DLD1 (cell line): ENCODE measurements at regions not wholly inside any gene's neighbourhood (a gene's known extent, or its start where the extent isn't known, plus 50 kb on each side); places are given as distances from the start of the nearest gene placed in this dataset.

Source experiments
- in situ Hi-C: cut with HindIII; loops from 2 replicates; pipeline ENCODE4 v1.10.0; 2017; ENCODE audit warnings: low sequenced_read_pairs

- in situ Hi-C loops: no loop called here
Measured at GRCh38 chr7:41834805-41835694, 132.2 kb upstream of the INHBA start.

GRCh38 chr7:41832941-41833340, 130.1 kb upstream of the INHBA start:
- in situ Hi-C loops: no loop called here

GRCh38 chr7:41830271-41830670, 127.4 kb upstream of the INHBA start:
- in situ Hi-C loops: no loop called here

- in situ Hi-C loops: loop anchor here (5.0 kb wide), 1 partner anchor 82 kb away; no protein-coding TSS in a partner anchor
Measured at GRCh38 chr7:41828911-41829310, 126.0 kb upstream of the INHBA start.

DNA sequence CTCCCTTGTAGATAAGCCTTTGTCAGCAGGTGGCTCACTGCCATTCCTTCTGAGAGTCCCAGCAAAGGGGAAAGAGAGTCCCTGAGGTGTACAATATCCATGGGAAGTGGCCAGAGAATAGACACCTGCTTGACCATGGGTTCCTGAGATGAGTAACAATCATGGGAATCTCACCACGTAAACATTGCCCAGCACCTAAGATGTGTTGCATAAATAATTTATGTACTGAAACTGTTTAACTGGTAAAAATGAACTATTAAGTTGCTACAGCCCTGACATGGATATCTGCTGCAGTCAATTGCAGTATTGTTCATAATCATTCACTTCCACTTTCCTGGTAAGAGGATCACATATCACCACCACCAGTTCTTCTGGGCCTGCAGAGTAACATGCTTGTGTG, 123.8 kb upstream of the INHBA start:
- in situ Hi-C loops: loop anchor here (5.0 kb wide), 1 partner anchor 79 kb away; no protein-coding TSS in a partner anchor

- in situ Hi-C loops: loop anchor here (5.0 kb wide), 1 partner anchor 79 kb away; no protein-coding TSS in a partner anchor
Measured at GRCh38 chr7:41825927-41826480, 123.1 kb upstream of the INHBA start.

DNA sequence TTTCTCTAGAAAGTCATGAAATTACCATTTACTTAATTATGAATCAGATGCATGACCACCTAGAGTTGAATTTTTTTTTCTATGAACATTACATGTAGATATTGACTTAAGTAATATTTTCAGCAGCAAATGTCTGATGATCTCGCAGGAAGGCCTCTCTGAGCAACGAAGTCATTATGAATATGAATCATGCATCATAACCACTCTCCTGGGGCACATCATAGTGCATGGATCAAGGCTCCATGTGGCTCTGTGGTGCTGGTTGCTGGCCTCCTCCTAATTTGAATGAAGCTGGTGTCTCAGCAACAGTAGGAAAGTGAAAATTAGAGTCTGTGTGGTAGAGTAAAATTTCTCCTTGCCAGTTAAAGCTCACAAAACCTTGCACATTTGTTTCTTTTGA, 121.4 kb upstream of the INHBA start:
- in situ Hi-C loops: no loop called here

- in situ Hi-C loops: no loop called here
Measured at GRCh38 chr7:41822259-41822817, 119.4 kb upstream of the INHBA start.

GRCh38 chr7:41821521-41822213, 118.8 kb upstream of the INHBA start:
- in situ Hi-C loops: no loop called here

DNA sequence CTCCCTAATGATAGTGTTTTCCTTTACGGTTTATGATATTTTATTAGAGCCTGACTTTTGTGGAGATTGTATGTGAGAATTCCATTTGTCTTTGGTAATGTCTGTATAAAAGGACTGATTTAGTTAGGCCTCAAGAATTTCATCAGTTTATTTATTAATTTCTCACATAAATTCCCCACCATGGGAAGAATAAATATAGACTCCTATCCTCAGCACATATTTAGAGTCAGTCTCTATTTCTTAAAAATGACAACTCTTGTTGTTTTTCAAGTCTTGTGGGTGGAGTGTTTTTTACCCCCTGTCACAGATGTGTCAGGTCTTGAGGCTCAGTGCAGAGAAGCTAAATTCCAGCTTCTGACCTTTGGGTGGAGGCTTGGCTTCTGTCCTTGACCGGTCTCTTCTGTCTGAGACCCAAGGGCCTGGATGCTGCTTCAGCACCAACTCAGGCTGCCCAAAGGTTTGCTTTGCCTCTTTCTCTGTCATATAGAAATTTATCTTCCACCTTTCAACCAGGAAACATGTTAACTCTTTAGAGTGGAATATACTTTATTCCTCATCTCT, 117.3 kb upstream of the INHBA start:
- in situ Hi-C loops: no loop called here

- in situ Hi-C loops: no loop called here
Measured at GRCh38 chr7:41819645-41820044, 116.8 kb upstream of the INHBA start.

DNA sequence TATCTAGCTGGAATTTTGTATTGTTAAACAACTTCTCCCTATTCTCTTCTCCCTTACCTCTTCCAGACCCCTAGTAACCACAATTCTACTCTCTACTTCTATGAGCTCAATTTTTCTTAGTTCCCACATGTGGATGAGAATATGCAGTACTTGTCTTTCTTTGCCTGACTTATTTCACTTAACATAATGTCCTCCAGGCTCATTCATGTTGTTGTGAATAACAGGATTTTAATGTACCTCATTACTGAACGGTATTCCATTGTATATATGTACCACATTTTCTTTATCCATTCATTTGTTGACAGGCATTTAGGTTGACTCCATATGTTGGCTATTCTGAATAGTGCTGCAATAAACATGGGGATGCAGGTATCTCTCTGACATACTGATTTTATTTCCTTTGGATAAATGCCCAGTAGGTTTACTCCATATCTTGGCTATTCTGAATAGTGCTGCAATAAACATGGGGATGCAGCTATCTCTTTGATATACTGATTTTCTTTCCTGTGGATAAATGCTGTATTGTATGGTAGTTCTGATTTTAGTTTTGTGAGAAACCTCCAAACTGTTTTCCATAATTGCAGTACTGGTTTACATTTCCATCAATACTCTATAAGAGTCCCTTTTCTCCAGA, 116.0 kb upstream of the INHBA start:
- in situ Hi-C loops: no loop called here

- in situ Hi-C loops: no loop called here
Measured at GRCh38 chr7:41817386-41817785, 114.5 kb upstream of the INHBA start.

- in situ Hi-C loops: no loop called here
Measured at GRCh38 chr7:41816111-41816510, 113.2 kb upstream of the INHBA start.

- in situ Hi-C loops: no loop called here
Measured at GRCh38 chr7:41814888-41815287, 112.0 kb upstream of the INHBA start.

DNA sequence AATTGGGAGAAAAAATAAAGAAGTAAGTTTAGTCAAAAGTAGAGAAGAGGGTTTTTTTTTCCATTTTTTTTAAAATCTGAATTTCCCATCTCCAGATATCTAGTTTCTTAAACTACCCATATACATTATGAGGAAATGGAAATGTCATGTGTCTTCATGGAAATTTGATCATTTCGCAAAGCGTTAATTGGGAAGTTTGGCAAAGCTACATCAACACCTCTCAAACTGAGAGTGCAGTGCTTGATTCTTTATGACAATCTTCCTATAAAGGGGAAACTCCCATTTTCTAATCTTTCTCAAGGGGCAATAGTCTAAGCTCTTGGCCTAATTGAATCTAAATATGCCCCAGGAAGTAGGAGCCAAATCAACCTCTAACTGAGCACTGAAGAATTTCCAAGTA, 110.4 kb upstream of the INHBA start:
- in situ Hi-C loops: no loop called here

DNA sequence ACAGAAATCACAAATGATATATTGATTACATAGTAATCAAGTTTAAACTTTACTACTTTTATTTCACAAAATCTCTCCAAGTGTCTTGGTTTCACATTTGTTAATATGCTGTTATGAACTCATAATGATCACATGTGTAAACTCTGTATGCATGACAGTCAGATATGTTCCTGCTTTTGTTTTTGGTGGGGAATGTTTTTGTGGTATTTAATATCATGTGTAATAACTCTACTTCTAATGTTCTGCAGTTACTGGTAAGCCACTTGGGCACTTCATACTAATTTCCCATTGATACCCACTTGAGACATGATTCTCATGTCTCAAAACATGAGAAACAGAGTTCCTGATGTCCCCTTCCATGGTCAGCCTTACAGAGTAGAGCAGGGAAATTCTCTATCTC, 109.1 kb upstream of the INHBA start:
- in situ Hi-C loops: no loop called here

DNA sequence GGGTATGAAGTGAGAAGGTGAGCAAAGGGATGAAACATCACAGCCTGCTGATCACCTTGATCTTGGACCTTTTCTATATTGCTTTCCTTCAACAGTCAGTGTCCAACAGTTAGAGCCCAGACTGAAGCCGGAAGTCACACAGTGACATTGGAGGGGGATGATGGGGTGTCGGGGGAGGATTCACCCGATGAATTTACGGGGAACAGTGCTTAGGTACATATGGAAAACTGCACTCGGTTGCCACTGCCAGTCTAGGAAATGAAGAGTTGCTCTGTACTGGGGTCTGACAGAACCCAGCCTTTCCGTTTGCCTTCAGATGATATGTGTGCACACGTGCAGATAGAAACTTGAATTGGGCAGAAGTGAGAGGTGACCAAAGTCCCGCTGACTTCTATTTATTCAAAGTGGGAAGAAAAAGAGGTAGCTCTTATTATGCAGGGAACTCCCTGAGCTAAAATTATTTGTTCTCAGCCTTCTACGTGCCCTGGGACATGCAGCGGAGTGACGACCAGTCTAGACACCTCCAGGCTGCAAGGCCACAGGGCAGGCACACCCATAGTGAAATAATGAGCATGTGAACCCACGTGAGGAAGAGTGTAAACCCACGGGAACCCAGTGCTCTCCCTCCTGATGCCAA, 107.2 kb upstream of the INHBA start:
- in situ Hi-C loops: no loop called here

GRCh38 chr7:41809529-41809939, 106.6 kb upstream of the INHBA start:
- in situ Hi-C loops: no loop called here

- in situ Hi-C loops: no loop called here
Measured at GRCh38 chr7:41809116-41809515, 106.2 kb upstream of the INHBA start.
